Subcutaneous abdominal adipose tissue (tissue), 5 donors: ENCODE measurements at regions not wholly inside any gene's neighbourhood (a gene's known extent, or its start where the extent isn't known, plus 50 kb on each side); places are given as distances from the start of the nearest gene placed in this dataset.

Source experiments
- H3K27ac ChIP-seq: one replicate; pipeline ENCODE4 v1.7.0; 2013; ENCODE audit warnings: low read depth, mild to moderate bottlenecking, inconsistent platforms, low read length, moderate library complexity
- H3K27me3 ChIP-seq, 5 donors: one replicate each; pipeline ENCODE4 v1.7.0; 2013; ENCODE audit warnings: low read length in 5 of 5, inconsistent platforms in 1 of 5; ENCODE audit not compliant: control insufficient read depth in 5 of 5, insufficient read depth in 4 of 5
- H3K36me3 ChIP-seq, 5 donors: one replicate each; pipeline ENCODE4 v1.7.0; 2013; ENCODE audit warnings: low read length in 5 of 5; ENCODE audit not compliant: control insufficient read depth in 5 of 5, insufficient read depth in 5 of 5
- H3K4me1 ChIP-seq, 5 donors: one replicate each; pipeline ENCODE4 v1.7.0; 2013; ENCODE audit warnings: low read length in 5 of 5, mild to moderate bottlenecking in 3 of 5, moderate library complexity in 1 of 5; ENCODE audit not compliant: control insufficient read depth in 5 of 5, insufficient read depth in 5 of 5
- H3K4me3 ChIP-seq, 5 donors: one replicate each; pipeline ENCODE4 v1.7.0; 2013; ENCODE audit warnings: low read length in 5 of 5, low read depth in 1 of 5
- H3K9ac ChIP-seq, 5 donors: one replicate each; pipeline ENCODE4 v1.7.0; 2013; ENCODE audit warnings: low read length in 5 of 5, mild to moderate bottlenecking in 4 of 5, moderate library complexity in 3 of 5
- H3K9me3 ChIP-seq, 5 donors: one replicate each; pipeline ENCODE4 v1.7.0; 2013; ENCODE audit warnings: low read length in 5 of 5; ENCODE audit not compliant: control insufficient read depth in 5 of 5
- donor health status: healthy.
- donor health status: healthy.
- donor health status: healthy.
- donor health status: healthy.
- donor health status: healthy.

DNA sequence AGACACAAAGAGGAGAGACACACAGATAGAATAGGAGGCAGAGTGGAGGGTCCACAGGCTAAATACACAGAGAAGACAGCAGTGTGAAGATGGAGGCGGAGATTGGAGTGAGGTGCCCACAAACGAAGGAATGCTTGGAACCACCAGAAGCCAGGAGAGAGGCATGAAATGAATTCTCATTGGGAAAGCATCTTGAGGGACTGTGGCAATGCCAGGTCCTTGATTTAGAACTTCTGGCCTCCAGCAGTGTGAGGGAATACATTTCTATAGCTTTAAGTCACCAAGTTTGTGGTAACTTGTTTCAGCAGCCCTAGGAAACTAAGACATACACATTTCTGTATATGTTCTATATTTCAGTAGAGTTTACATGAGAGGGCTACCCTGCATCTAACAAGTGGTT is 396.6 kb upstream of the ZNF608 start:
- Histone ChIP-seq H3K4me1 (peaks cover 2 to 15% (median 14%) of the 10 kb centered on the region in 5 donors), H3K4me3 (no peak overlapping the region), H3K27ac (no peak overlapping the region), H3K36me3 (no peaks in the 10 kb centered on the region), H3K9me3 (no peaks in the 10 kb centered on the region), H3K27me3 (no peaks in the 10 kb centered on the region), H3K9ac (no peak overlapping the region)

- Histone ChIP-seq H3K27ac (no peak overlapping the region), H3K27me3 (no peaks in the 10 kb centered on the region), H3K9ac (no peak overlapping the region), H3K4me1 (peaks cover 3 to 20% (median 18%) of the 10 kb centered on the region in 5 donors), H3K36me3 (no peaks in the 10 kb centered on the region), H3K9me3 (no peaks in the 10 kb centered on the region), H3K4me3 (no peak overlapping the region)
Measured at GRCh38 chr5:125148076-125148475, 401.6 kb upstream of the ZNF608 start.

- H3K36me3 ChIP-seq = no peaks in the 10 kb centered on the region
- H3K4me3 ChIP-seq = no peak overlapping the region
- H3K4me1 ChIP-seq = peaks cover 3 to 22% (median 19%) of the 10 kb centered on the region in 5 donors
- H3K9ac ChIP-seq = no peak overlapping the region
- no peaks in the 10 kb centered on the region for H3K9me3 ChIP-seq
- H3K27me3 ChIP-seq = no peaks in the 10 kb centered on the region
- H3K27ac ChIP-seq = no peak overlapping the region
Measured at GRCh38 chr5:125148706-125149105, 402.3 kb upstream of the ZNF608 start.

- Histone ChIP-seq H3K9ac (no peak overlapping the region), H3K4me1 (peaks cover 3 to 23% (median 19%) of the 10 kb centered on the region in 5 donors), H3K4me3 (no peak overlapping the region), H3K9me3 (no peaks in the 10 kb centered on the region), H3K36me3 (no peaks in the 10 kb centered on the region), H3K27ac (no peak overlapping the region), H3K27me3 (no peaks in the 10 kb centered on the region)
Measured at GRCh38 chr5:125149110-125149509, 402.7 kb upstream of the ZNF608 start.

DNA sequence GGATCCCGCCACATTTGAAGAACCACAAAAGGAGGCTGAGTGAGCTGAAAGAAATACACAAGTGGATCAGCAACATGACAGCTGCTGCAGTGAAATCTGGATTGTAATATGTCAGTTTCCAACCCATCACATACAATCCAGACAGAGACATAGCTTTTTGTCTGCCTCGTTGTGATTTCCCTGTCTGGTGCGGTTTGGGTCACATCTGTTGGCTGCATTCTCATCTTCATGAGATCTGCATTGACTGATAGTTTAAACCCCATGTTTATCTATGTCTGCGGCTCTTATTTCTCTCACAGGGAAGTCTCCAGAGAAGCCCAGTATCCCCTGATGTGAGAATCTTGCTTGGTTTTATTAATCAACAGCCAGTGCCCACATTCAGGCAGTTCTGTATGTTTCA is 403.1 kb upstream of the ZNF608 start:
- Histone ChIP-seq H3K27ac (no peak overlapping the region), H3K27me3 (no peaks in the 10 kb centered on the region), H3K4me3 (no peak overlapping the region), H3K36me3 (no peaks in the 10 kb centered on the region), H3K4me1 (peaks cover 3 to 25% (median 23%) of the 10 kb centered on the region in 5 donors), H3K9me3 (no peaks in the 10 kb centered on the region), H3K9ac (no peak overlapping the region)

DNA sequence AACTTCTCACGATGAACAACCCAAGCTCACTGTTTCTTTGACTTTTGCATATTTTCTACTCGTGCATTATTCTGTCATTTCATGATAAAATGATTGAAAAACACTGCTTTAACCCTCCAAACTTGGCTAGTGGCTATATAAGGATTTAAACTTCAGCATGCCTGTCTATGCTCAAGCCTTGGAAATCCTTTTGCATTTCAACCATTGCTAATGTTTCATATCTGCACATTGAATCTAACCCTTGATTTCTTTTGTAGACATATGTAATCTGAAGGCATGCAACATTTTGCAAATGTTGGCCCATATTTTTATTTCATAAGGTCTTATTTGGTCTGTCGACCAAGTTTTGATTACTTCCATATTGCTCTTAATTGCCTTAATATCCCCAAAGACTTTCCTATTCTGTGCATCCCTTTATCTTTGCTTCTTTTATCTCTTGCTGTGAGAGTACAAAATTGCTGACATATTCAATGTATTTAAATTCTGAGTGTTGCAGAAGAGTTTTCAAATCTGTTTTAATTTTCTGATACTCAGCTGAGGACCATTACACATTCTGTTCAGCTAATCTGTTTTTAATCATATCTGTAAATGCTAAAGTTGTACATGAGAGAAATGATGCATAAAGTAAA is 403.7 kb upstream of the ZNF608 start:
- H3K4me3 ChIP-seq = no peak overlapping the region
- H3K36me3 ChIP-seq = no peaks in the 10 kb centered on the region
- no peaks in the 10 kb centered on the region for H3K27me3 ChIP-seq
- H3K27ac ChIP-seq = no peak overlapping the region
- H3K4me1 ChIP-seq = peaks cover 3 to 30% (median 23%) of the 10 kb centered on the region in 5 donors
- H3K9ac ChIP-seq = no peak overlapping the region
- H3K9me3 ChIP-seq = no peaks in the 10 kb centered on the region

- Histone ChIP-seq H3K4me3 (no peak overlapping the region), H3K36me3 (no peaks in the 10 kb centered on the region), H3K27ac (no peak overlapping the region), H3K4me1 (peaks cover 3 to 30% (median 23%) of the 10 kb centered on the region in 5 donors), H3K27me3 (no peaks in the 10 kb centered on the region), H3K9me3 (no peaks in the 10 kb centered on the region), H3K9ac (no peak overlapping the region)
Measured at GRCh38 chr5:125151150-125151900, 404.9 kb upstream of the ZNF608 start.

GRCh38 chr5:125152044-125152443 is 405.6 kb upstream of the ZNF608 start:
- Histone ChIP-seq H3K27ac (no peak overlapping the region), H3K4me3 (no peak overlapping the region), H3K27me3 (no peaks in the 10 kb centered on the region), H3K9me3 (no peaks in the 10 kb centered on the region), H3K4me1 (peaks cover 3 to 30% (median 23%) of the 10 kb centered on the region in 5 donors), H3K9ac (no peak overlapping the region), H3K36me3 (no peaks in the 10 kb centered on the region)

DNA sequence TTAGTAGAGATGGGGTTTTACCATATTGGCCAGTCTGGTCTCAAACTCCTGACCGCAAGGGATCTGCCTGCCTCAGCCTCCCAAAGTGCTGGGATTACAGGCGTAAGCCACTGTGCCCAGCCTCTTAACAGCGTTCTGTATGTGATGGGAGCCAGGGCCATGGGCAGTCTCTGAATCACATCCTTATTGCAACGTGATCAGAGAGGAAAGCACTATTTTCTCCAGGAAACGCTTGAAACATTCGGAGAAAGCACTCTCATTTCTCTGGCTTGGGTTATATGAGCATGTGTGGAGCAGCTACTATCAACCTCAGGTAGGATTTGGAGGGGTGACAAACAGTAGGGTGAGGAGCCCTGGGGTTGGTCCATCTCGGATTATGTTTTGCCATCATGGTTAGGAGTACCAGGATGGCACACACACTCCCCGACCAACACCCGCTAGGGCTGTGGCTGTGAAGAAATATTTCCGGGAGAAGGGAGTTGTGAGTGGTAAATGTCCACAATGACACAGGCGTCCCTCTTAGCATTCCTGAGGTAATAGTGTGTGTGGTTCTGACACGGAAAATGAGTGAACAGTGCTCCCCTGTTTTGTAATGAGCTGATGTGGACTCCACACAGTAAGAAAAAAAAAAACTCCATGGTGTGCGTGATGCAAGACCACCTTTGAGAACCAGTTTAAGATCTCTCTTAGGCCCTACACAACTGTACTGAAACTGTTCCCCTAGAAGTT is 406.2 kb upstream of the ZNF608 start:
- no peak overlapping the region for H3K27ac ChIP-seq
- H3K9me3 ChIP-seq = no peaks in the 10 kb centered on the region
- H3K4me1 ChIP-seq = peaks cover 3 to 30% (median 23%) of the 10 kb centered on the region in 5 donors
- no peaks in the 10 kb centered on the region for H3K27me3 ChIP-seq
- H3K36me3 ChIP-seq = no peaks in the 10 kb centered on the region
- no peak overlapping the region for H3K4me3 ChIP-seq
- no peak overlapping the region for H3K9ac ChIP-seq

- H3K27ac ChIP-seq = no peak overlapping the region
Measured at GRCh38 chr5:125153231-125153630, 406.8 kb upstream of the ZNF608 start.

More at GRCh38 chr5:125153231-125153630, 406.8 kb upstream of the ZNF608 start:
- Histone ChIP-seq H3K4me1 (peaks cover 3 to 30% (median 23%) of the 10 kb centered on the region in 5 donors), H3K36me3 (no peaks in the 10 kb centered on the region), H3K9ac (no peak overlapping the region), H3K4me3 (no peak overlapping the region), H3K9me3 (no peaks in the 10 kb centered on the region), H3K27me3 (no peaks in the 10 kb centered on the region)
